IMR-90 (cell line): ENCODE measurements at regions not wholly inside any gene's neighbourhood (a gene's known extent, or its start where the extent isn't known, plus 50 kb on each side); places are given as distances from the start of the nearest gene placed in this dataset.

Experiments used
- ATAC-seq: fragments of 200-7000 bp; cut with Tn5 transposase; 2 replicates; pipeline ENCODE4 v1.9.1; 2020; ENCODE audit warnings: low read depth, mild to moderate bottlenecking, moderate library complexity
- BruUV-seq: library from RNA; stranded (reverse); fragments of 400-500 nt; replicated peaks from 2 replicates; lab custom pipeline; 2021; lab: Mats Ljungman, UMichigan
- CTCF ChIA-PET: fragments of 300-600 bp; formaldehyde crosslinking; extraction: SDS; loops from one replicate; lab custom pipeline; 2021; ENCODE audit warnings: antibody characterized with exemption; lab: Yijun Ruan, JAX
- POLR2A ChIA-PET: fragments of 300-600 bp; sonication (Branson Sonifier 250); formaldehyde crosslinking; loops from one replicate; lab custom pipeline; 2022; ENCODE audit warnings: antibody characterized with exemption; ENCODE audit not compliant: unreplicated experiment; lab: Charles Lee
- DNase-seq: peaks from one replicate; pipeline ENCODE4 v3.0.0; 2013
- H2AFZ ChIP-seq: replicated peaks from 2 replicates; pipeline ENCODE3; 2013; ENCODE audit warnings: low read length, mild to moderate bottlenecking; ENCODE audit not compliant: poor library complexity
- H2AK5ac ChIP-seq: 2 replicates; pipeline ENCODE4 v1.6.1; 2013; ENCODE audit warnings: low read depth, low read length, inconsistent platforms
- H2AK9ac ChIP-seq: replicated peaks from 2 replicates; pipeline ENCODE3; 2013; ENCODE audit warnings: mild to moderate bottlenecking, low read depth, low read length, moderate library complexity; ENCODE audit not compliant: poor library complexity
- H2BK120ac ChIP-seq: 2 replicates; pipeline ENCODE4 v1.6.1; 2013; ENCODE audit warnings: low read depth, low read length, inconsistent platforms
- H2BK15ac ChIP-seq: 3 replicates; pipeline ENCODE4 v1.6.1; 2013; ENCODE audit warnings: low read depth, low read length, inconsistent platforms
- H2BK20ac ChIP-seq: 2 replicates; pipeline ENCODE4 v1.6.1; 2013; ENCODE audit warnings: low read depth, mild to moderate bottlenecking, inconsistent platforms, low read length, moderate library complexity
- H2BK5ac ChIP-seq: 2 replicates; pipeline ENCODE4 v1.6.1; 2013; ENCODE audit warnings: mild to moderate bottlenecking, low read depth, low read length, inconsistent platforms; ENCODE audit not compliant: poor library complexity, severe bottlenecking
- H3K14ac ChIP-seq: replicated peaks from 2 replicates; pipeline ENCODE4 v1.6.1; 2013; ENCODE audit warnings: low read depth, low read length, inconsistent platforms
- H3K18ac ChIP-seq: 2 replicates; pipeline ENCODE4 v1.6.1; 2013; ENCODE audit warnings: low read depth, low read length, control low read depth
- H3K23ac ChIP-seq: 2 replicates; pipeline ENCODE4 v1.6.1; 2013; ENCODE audit warnings: low read depth, low read length, inconsistent platforms
- H3K27ac ChIP-seq: 2 replicates; pipeline ENCODE4 v1.5.1; 2013; ENCODE audit warnings: mild to moderate bottlenecking, control low read depth, low read length; ENCODE audit not compliant: insufficient read depth
- H3K27me3 ChIP-seq: 2 replicates; pipeline ENCODE4 v1.6.1; 2013; ENCODE audit warnings: low read length; ENCODE audit not compliant: control insufficient read depth, insufficient read depth
- H3K36me3 ChIP-seq: 2 replicates; pipeline ENCODE4 v1.6.1; 2013; ENCODE audit warnings: low read length, mixed read lengths; ENCODE audit not compliant: control insufficient read depth, insufficient read depth
- H3K4ac ChIP-seq: 2 replicates; pipeline ENCODE4 v1.6.1; 2013; ENCODE audit warnings: low read depth, low read length, inconsistent platforms
- H3K4me1 ChIP-seq: 2 replicates; pipeline ENCODE4 v1.6.1; 2013; ENCODE audit warnings: low read length, mixed read lengths; ENCODE audit not compliant: control insufficient read depth, insufficient read depth
- H3K4me2 ChIP-seq: 2 replicates; pipeline ENCODE4 v1.6.1; 2013; ENCODE audit warnings: low read depth, mild to moderate bottlenecking, control low read depth, low read length, moderate library complexity
- H3K4me3 ChIP-seq: 2 replicates; pipeline ENCODE4 v1.5.1; 2013; ENCODE audit warnings: low read depth, mild to moderate bottlenecking, control low read depth, low read length, moderate library complexity; ENCODE audit not compliant: insufficient read depth
- H3K56ac ChIP-seq: 2 replicates; pipeline ENCODE4 v1.6.1; 2013; ENCODE audit warnings: low read length, inconsistent platforms; ENCODE audit not compliant: insufficient read depth; ENCODE audit errors: extremely low read depth
- H3K79me1 ChIP-seq, 2 experiments: 2 replicates each; pipeline ENCODE4 v1.6.1; 2013; ENCODE audit warnings: low read length in 2 of 2, inconsistent platforms in 1 of 2, low read depth in 1 of 2
- H3K9ac ChIP-seq: 2 replicates; pipeline ENCODE4 v1.6.1; 2013; ENCODE audit warnings: low read depth, low read length, control low read depth
- H3K9me1 ChIP-seq: 2 replicates; pipeline ENCODE4 v1.6.1; 2013; ENCODE audit warnings: low read length, inconsistent platforms; ENCODE audit not compliant: insufficient read depth
- H3K9me3 ChIP-seq: 2 replicates; pipeline ENCODE4 v1.6.1; 2013; ENCODE audit warnings: low read length; ENCODE audit not compliant: control insufficient read depth, insufficient read depth
- H4K20me1 ChIP-seq: 2 replicates; pipeline ENCODE4 v1.6.1; 2013; ENCODE audit warnings: low read length, inconsistent platforms; ENCODE audit not compliant: insufficient read depth
- H4K5ac ChIP-seq: 2 replicates; pipeline ENCODE4 v1.6.1; 2013; ENCODE audit warnings: mild to moderate bottlenecking, low read depth, low read length, control low read depth
- H4K8ac ChIP-seq, 2 experiments: 2 replicates each; pipeline ENCODE4 v1.6.1; 2013; ENCODE audit warnings: low read depth in 2 of 2, low read length in 2 of 2, control low read depth in 1 of 2, inconsistent platforms in 1 of 2
- H4K91ac ChIP-seq: 2 replicates; pipeline ENCODE4 v1.6.1; 2013; ENCODE audit warnings: low read depth, low read length, inconsistent platforms; ENCODE audit not compliant: insufficient read depth
- BHLHE40 ChIP-seq: fragments of 150-350 bp; IDR thresholded peaks from 2 replicates; pipeline ENCODE4 v1.6.1; 2016; ENCODE audit warnings: mild to moderate bottlenecking, low read depth, low read length
- CEBPB ChIP-seq: IDR thresholded peaks from 2 replicates; pipeline ENCODE4 v1.6.1; 2012; ENCODE audit warnings: low read depth, low read length, improper control_type of control experiment
- CHD1 ChIP-seq: IDR thresholded peaks from 2 replicates; pipeline ENCODE4 v1.6.1; 2012; ENCODE audit warnings: low read depth, low read length, improper control_type of control experiment
- CTCF ChIP-seq: conservative IDR thresholded peaks from 2 replicates; pipeline ENCODE4 v1.5.1; 2012; ENCODE audit warnings: mild to moderate bottlenecking, low read depth, low read length, improper control_type of control experiment
- ELK1 ChIP-seq: fragments of 150-350 bp; IDR thresholded peaks from 2 replicates; pipeline ENCODE4 v1.6.1; 2016; ENCODE audit warnings: low read depth, mild to moderate bottlenecking, low read length, moderate library complexity, borderline replicate concordance
- FOS ChIP-seq: fragments of 150-350 bp; IDR thresholded peaks from 2 replicates; pipeline ENCODE4 v1.6.1; 2016; ENCODE audit warnings: low read depth, low read length
- MAFK ChIP-seq: IDR thresholded peaks from 2 replicates; pipeline ENCODE4 v1.6.1; 2012; ENCODE audit warnings: low read depth, low read length, improper control_type of control experiment
- MAZ ChIP-seq: IDR thresholded peaks from 2 replicates; pipeline ENCODE4 v1.6.1; 2012; ENCODE audit warnings: low read depth, mild to moderate bottlenecking, low read length, improper control_type of control experiment, moderate library complexity, borderline replicate concordance
- MXI1 ChIP-seq: IDR thresholded peaks from 2 replicates; pipeline ENCODE4 v1.6.1; 2012; ENCODE audit warnings: low read depth, mild to moderate bottlenecking, low read length, moderate library complexity, borderline replicate concordance
- NFE2L2 ChIP-seq: fragments of 150-350 bp; IDR thresholded peaks from 2 replicates; pipeline ENCODE4 v1.6.1; 2016; ENCODE audit warnings: low read depth, mild to moderate bottlenecking, low read length
- POLR2A ChIP-seq: IDR thresholded peaks from 2 replicates; pipeline ENCODE4 v1.6.1; 2012; ENCODE audit warnings: mild to moderate bottlenecking, low read depth, low read length
- RCOR1 ChIP-seq: IDR thresholded peaks from 2 replicates; pipeline ENCODE4 v1.6.1; 2012; ENCODE audit warnings: mild to moderate bottlenecking, low read length, improper control_type of control experiment; ENCODE audit not compliant: insufficient replicate concordance
- USF2 ChIP-seq: fragments of 150-350 bp; IDR thresholded peaks from 2 replicates; pipeline ENCODE4 v1.6.1; 2017; ENCODE audit warnings: mild to moderate bottlenecking, antibody characterized with exemption, low read length, low read depth
- dilution Hi-C: fragments of 300-500 bp; cut with HindIII; formaldehyde crosslinking; loops from one replicate; pipeline ENCODE4 v1.14.3; 2018; ENCODE audit warnings: low sequenced_read_pairs; ENCODE audit not compliant: unreplicated experiment
- in situ Hi-C: fragments of 300-500 bp; cut with MboI; formaldehyde crosslinking; loops from 3 replicates; pipeline ENCODE4 v1.14.3; 2019; ENCODE audit warnings: low sequenced_read_pairs, inconsistent platforms, mixed read lengths
- intact Hi-C: fragments of 100-400 bp; cut with micrococcal nuclease; formaldehyde crosslinking; loops from 2 replicates; pipeline ENCODE4 v1.10.0; 2022

DNA sequence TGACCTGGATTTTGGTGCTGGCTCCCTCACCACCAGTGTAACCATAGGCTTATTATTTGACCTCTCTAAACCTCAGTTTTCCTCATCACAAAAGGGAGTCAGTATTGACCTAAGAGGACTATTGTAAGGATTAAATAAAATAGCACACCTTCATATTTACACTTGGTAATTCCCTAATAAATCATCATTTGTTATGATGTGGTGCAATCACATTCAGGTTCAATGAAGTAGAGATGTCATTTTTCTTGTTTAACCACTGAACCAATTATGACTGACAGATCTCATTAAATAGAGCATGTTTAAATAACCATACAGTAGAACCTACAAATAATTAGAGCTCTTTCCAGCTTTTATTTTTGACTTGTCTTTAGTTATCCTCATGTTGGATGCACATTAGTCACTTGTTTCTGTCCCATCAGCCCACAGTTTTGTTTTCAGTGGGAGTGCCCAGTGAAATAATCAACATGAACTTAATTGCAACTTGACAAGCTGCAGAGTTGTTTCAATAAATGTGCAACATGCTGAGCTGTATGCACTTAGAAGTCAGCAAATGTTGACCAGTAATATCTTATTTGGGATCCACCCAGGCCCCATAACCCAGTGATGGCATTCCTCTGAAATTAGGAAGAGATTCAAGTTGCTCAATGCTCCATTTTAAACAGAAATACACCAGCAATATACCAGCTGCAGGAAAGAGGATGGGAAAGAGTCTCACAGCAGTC, 451.7 kb upstream of the MARCKS start:
- Histone ChIP-seq H3K56ac (no peak overlapping the region), H2BK20ac (no peak overlapping the region), H3K4me1 (peaks cover 5% of the 10 kb centered on the region), H4K91ac (no peak overlapping the region), H3K79me1 (no peaks in the 10 kb centered on the region), H4K20me1 (no peaks in the 10 kb centered on the region), H2AK9ac (no peak overlapping the region), H3K27me3 (no peaks in the 10 kb centered on the region), H3K23ac (no peak overlapping the region), H3K18ac (no peak overlapping the region), H3K9me3 (no peaks in the 10 kb centered on the region), H3K14ac (peak overlapping the region; percentile 62; the same call in 1 of the 2 replicates), H2BK120ac (no peak overlapping the region; the same call in 1 of the 2 replicates), H2BK5ac (no peak overlapping the region), H3K4me2 (no peak overlapping the region), H3K9me1 (no peaks in the 10 kb centered on the region; the same call in 1 of the 2 replicates), H4K5ac (no peak overlapping the region), H2BK15ac (no peak overlapping the region; the same call in 2 of the 3 replicates), H3K4me3 (no peak overlapping the region), H4K8ac (no peak overlapping the region), H3K9ac (no peak overlapping the region), H2AK5ac (no peak overlapping the region), H2AFZ (no peak overlapping the region), H3K27ac (no peak overlapping the region), H3K36me3 (no peaks in the 10 kb centered on the region), H3K4ac (no peak overlapping the region)
- dilution Hi-C loops (no loop called here), in situ Hi-C loops (no loop called here), intact Hi-C loops (no loop called here)
- BruUV-seq = no TSS peak
- ChIA-PET POLR2A (no interaction called here), CTCF (no interaction called here)
- TF ChIP-seq NFE2L2 (no peak), MXI1 (no peak), FOS (no peak), CHD1 (no peak), MAFK (no peak), MAZ (no peak), CEBPB (no peak), CTCF (no peak), RCOR1 (no peak), ELK1 (no peak), POLR2A (no peak), BHLHE40 (no peak), USF2 (no peak)
- no peak for DNase-seq
- peak; percentile 29; the same call in 1 of the 2 replicates for ATAC-seq
